Hypothalamus (tissue), 51 donors: ENCODE measurements at regions not wholly inside any gene's neighbourhood (a gene's known extent, or its start where the extent isn't known, plus 50 kb on each side); places are given as distances from the start of the nearest gene placed in this dataset.

Source experiments
- DNase-seq, 51 donors: peaks; one replicate each; lab custom pipeline; 2025; lab: John Stamatoyannopoulos, UW

DNA sequence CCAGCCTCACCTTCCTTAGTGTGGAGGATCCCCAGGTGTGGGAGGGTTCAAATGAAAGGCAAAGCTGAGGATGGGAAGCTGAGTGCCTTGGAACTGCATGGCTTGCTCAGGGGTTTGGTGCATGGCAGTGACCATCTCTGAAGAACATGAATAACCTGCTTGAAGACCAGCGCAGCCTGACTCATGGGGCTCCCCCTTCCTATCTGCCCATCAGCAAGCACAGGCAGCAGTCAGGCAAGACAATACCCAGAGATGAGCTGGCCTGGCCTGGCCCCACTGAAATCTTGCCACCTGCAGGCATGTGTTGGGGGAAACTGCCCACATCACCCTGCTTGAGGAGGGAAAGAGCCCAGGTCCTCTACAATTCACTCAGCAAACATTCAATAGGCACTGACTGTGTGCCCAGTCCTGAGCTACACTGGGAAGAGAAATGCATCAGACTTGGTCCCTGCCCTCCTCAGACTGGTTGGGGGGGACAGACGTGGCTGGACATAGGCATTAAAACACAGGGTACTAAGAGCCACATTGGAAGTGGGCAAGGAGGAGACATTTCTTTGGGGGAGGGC is 105.0 kb upstream of the ALDH1B1 start:
- no peak for DNase-seq

DNA sequence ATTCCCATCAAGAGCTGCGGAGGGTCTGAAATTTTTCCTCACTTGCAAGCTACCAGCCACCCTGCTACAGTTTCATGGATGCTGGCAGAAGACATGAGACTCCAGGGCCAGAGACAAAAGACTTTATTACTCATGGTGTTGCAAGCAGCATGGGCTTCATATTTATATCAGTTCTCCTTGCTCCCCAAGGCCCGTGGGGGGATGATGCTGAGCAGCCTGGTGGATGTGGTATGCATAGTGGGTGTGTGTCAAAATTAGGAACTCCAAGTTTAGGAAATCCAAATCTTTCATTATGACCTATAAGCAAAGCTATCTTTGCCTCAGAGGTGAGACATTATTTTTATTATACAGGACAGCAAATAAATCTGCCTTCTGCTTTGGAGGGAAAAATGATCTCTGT is 105.7 kb upstream of the ALDH1B1 start:
- DNase-seq = no peak

DNA sequence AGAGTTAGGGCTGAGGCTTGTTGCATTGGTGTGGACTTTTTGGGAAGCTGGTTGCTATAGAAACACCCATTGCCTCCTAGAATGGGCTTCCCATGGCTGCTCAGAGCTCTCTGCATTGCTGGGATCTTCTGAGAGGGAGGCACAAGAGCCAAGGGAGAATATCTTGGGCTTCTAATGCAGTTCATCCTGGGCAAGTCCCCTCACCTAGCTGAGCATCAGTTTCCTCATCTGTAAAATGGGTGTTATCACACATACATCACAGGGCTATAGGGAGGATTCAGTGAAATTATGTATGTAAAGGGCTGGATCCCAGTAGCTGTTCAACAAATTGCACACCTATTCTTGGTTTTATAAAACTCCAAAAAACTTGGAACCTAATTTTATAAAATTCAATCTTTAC is 106.1 kb upstream of the ALDH1B1 start:
- no peak for DNase-seq

DNA sequence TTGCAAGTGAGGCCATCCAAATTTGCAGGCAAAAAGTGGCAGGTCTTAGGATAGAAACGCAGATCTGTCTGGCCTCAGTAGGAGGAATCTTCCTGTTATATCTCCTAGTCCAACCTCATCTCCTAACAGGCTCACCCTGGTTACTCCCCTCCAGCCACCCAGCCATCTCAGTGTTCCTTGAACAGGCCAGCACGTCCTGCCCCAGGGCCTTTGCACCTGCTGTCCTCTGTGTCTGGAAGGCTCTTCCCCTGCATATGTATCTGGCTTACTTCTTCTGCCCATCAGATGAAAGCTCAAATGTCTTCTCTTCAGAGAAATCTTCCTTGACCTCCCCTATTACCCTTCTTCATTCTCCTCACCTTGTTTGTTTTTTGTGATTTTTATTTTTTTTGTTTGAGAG is 107.3 kb upstream of the ALDH1B1 start:
- DNase-seq = no peak

DNA sequence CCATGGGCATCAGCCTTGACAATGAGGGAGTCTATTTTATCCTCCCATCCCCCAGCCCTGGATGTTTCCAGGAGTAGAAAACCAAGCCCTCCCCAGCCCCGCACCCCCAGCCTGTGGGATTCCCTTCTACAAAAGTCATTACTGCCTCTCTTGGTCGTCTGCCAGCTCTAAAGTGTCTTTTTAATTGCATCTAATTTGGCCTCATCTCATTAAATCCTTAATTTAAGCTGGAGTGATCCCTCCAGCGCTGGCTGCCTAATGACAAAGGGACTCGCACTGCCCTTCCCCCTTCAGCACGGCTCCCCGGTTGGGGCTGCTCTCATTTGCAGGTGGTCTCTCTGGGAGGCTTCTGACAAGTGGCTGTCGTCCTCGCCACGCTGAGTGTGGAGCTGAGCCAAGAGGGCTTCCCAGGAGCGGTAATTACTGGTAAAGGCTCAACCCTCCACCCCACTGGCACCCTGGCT is 107.9 kb upstream of the ALDH1B1 start:
- peak in 1 of 51 donors; percentile 4 for DNase-seq

DNA sequence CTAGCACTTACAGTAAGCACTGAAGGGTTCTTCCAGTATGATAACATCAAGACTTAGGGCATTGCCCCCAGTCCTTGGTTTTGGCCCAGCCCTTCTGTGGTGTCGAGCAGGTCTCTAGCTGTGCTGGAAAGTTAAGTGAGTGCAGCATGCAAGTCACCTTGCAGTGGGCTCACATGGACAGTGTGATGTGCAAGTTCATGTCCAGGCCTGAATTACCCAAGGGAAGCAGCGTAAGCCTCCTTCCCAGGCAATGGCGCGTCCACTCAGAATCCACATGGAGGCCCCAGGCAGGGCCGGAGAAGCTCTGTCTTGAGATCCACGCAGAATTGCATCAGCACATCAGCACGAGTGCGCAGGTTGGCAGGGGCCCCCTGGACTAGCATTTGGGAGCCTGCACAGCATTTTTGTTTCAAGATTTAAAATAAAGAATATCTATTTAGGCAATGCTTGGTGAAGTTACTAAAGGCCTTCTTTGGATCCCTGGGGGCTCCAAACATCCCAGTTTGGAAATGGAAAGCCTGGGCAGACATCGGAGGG is 108.4 kb upstream of the ALDH1B1 start:
- DNase-seq = no peak

DNA sequence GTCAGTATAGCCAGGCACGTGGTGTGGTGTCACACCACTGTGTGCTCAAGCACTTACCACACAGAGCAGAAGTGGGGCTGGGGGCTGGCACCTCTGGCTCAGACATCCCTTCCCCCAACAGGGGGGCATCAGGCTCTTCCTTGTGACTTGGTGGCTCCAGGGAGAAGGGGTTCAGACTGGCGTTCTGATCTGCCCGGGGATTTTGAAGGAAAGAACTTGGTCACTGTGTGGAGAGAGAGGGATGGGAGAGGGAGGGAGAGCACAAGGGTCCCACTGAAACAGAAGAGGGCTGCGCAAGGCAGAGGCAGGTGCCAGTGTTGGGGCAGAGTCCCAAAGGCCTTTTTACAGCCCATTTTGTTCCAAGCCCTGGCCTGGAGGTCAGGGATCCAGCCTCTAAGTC is 109.7 kb upstream of the ALDH1B1 start:
- no peak for DNase-seq

DNA sequence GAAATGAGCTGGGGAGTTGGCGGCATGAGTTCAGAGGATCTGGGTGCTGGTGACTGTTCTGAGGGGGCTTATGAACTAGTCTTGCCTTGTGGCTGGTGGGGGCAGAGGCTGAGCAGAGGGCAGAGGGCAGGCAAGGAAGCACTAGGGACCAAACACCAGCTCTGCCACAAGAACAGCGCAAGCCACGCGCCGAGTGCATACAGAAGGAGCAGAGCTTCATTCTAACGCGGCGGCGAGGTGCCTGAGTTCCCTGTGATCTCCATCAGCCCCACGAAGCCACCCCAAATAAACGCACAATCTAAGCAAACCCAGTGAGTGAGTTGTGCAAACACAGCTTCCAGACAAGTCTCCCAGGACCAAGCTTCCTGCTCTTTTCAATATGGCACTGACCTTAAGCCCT is 110.6 kb upstream of the ALDH1B1 start:
- no peak for DNase-seq

DNA sequence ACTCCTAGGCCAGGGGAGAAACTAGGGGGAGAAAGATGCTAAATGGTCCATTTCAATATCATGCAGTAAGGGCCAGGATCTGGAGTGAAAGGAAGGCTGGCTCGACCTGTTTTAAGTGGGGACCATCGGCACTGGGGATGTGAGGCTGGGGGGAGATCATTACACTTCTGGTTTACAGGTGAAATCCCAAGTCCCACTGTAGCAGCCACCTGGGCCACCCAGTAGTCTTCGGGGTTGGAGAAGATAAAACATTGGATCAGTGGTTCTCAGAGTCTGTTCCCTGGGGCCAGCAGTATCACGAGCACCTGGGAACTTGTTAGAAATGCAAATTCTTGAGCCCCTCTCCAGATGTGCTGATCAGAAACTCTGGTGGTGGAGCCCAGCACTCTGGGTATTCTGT is 111.3 kb upstream of the ALDH1B1 start:
- DNase-seq = no peak

DNA sequence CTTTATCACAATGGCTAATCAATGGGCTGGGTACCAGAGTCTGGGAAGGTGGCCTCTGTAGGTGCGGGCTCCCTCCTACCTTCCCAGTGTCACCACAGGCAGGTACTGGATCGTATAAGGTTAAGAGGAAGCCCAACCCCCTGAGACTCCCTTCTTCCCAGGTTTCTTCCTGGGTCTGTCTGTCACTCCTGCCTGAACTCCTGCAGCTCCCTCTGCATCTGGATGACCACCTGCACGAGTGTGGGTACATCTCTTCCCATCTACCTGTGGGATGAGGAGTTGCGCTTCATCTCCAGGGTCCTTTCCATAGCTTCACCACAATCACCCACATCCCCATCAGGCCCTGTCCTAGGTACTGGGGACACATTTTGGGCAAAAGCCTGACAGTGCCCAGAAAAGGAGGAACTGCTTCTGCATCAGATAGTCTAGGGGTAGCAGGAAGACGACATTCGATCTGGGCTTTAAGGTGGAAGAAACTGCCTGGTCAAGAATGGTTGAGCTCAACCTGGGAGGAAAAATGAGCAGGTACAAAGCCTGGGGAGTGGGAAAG is 112.2 kb upstream of the ALDH1B1 start:
- no peak for DNase-seq

DNA sequence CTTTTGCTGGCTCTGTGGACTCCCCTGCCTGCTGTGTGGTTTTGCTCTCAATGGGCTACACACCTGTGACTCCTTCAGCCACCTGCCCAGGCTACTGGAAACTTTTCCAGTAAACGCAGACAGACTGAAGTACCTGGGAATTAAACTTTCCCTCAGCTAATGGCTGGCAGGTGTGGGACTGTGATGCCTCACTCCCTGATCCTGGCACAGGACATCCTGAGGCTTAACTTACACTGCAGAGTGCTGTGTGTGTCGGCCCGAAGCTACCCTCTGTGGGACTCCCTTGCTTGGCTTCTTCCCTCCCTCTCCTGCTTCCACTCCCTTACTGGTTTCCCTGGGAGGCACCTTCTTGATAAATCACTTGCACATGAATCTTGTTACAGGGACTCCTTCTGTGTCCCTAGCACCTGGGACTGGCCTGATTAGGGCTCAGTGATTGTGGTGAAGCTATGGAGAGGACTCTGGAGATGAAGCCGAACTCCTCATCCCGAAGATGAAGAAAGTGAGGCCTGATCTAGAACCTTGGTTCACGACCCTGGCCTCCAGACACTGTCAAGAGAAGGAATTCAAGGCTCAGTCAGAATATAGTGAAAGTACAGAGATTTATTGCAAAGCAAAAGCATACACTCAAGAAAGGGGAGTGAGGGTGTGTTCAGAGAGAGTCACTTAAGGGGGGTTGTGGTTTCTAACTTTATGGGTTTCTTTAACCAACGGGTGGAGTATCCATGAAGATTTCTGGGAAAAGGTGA is 113.4 kb upstream of the ALDH1B1 start:
- no peak for DNase-seq

DNA sequence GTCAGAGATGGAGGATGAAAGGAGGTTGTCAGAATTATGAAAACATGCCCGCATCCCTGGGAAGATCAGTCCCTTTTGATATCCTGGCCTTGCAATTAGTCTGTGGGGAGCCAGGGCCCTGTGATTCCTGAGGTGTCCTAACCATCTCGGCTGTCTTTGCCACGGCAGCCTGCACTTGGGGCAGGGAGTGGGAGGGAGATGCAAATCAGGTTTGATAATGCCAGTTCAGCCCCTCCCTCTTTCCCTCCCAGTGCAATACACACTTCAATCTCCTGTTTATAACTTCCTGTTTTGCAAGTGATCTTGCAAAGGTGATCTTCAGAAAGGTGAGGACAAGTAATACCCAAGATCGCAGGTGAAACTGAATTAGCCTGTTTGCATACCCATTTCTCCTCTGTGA is 114.0 kb upstream of the ALDH1B1 start:
- DNase-seq = no peak

DNA sequence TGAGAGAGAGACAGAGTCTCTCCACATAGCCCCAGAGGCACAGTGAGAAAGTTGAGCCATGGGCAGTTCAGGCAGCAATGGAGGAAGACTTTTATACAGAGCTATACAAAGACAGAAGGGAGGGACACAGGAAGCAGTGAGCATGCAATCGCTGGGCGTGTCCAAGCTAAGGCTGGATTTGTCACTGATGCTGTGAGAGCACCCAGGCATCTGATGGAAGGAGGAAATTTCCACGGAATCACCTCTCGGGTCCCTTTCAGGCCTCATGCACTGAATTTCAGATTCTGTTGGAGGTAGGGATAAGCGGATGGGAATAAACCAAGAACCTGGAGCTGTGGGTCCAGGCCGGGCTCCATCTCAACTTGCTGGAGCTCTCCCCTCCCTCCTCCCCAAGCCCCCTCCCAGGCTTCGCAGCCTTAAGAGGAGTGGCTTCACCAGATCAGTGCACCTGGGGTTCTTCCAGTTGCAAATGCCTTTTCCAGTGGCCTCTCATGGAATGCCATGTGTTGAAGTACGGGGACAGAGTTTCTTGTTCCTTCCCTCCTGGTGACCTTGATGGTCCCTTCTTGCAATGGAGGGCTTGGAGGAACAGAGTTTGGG is 114.8 kb upstream of the ALDH1B1 start:
- DNase-seq = no peak

DNA sequence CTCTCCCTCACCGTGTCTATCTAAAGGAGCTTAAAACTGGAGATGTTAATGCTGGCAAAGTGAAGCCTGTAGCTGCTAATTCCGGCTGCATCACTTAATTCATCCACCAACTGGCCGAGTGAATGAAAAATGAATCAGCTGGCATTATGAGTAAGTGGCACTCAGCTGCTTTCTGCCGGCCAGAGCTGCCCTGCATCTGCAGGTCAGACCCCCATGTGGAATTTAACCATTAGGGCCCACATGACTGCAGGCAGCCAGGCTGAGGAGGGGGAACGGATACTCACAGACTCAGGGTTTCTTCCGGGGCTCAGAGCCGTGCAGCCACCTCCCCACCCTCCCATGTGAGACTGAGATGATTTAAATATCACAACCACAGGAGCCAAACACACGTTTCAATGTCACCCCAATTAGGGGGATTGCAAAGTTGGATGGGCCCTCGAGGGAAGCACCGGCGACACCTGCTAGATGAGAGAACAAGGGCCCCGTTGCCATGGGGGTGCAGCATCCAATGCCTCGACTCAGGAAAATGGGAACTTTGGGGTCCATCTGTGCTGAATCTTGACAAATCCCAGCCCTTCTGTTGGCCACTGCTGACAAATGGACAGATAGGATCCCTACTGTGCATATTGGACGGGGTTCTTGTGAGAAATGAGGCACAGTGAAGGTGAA is 115.6 kb upstream of the ALDH1B1 start:
- DNase-seq = no peak

DNA sequence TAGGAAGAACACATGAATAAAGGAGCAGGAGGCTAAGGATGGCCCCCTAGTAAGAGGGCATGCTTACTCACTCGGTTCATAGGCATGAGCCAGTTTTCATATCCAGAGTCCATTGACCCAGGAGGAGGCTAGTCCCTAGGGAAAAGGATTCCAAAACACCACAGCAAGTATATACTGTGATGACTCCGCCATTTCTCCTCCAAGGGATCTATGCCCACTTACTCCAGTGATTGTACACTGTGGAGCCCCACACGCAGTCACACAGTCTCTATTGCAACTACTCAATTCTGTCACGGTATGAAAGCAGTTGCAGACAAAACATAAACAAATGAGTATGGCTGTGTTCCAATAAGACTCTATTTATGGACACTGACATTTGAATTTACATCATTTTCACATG is 117.7 kb upstream of the ALDH1B1 start:
- DNase-seq = no peak

DNA sequence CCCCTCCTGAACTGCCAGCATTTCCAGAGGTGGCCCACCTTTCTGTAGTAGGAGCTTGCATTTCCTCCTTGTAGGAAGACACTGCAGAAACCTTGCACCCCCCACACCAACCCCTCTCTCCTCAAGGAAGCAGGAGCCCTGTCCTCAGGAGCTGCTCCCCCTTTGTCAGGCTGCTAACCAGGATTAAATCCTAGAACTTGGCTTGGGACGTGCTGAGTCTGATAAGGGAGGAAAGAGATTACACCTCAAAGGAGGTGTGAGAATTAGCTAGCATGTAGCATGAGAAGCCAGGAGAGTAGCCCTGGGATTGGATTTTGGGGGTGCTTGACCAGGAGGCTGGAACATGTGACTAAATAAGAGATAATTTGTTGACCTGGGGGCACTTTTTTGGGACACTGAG is 119.8 kb upstream of the ALDH1B1 start:
- DNase-seq = no peak

DNA sequence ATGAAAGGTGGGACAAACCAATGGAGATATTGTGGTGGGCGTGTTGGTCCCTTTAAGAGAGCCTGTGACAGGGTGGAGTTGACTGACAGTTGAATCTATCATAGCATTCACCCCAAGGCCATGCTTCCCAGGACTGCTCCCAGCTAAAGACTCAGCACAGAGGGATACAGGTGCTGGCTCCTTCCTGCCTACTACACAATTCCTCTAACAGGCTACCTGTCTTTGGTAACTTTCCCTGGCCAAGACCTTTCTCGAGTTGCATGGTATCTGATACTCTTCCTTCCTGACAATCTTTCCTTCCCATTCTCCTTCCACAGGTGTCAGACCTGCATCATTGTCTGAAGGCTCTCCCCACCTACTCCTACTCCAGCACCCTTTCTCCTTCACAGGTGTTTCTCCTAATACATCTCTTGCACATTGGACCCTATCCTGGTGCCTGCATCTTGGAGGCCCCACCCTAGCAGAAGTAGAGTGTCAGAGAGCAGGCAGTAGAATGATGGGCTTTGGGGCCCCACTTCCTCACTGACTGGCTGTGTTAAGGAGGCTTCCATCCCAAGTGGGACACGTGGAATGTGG is 120.7 kb upstream of the ALDH1B1 start:
- no peak for DNase-seq

DNA sequence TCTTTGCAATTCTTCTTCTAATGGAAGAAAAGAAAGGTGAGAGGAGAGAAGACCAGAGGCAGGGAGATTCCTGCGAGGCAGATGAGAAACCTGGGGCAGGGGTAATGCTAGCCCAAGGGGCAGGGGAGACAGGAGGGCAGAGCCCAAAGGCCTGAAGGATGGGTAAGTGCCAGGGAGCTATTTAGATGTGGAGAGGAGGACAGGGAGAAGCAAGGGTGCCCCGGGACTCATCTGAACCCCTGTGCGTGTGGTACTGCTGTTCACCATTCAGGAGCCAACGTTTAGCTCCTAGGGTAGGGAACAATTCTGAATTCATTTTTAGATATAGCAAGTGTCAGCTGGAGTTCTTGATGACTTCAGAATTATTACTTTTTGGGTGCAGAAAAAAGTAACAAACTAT is 122.7 kb upstream of the ALDH1B1 start:
- no peak for DNase-seq

DNA sequence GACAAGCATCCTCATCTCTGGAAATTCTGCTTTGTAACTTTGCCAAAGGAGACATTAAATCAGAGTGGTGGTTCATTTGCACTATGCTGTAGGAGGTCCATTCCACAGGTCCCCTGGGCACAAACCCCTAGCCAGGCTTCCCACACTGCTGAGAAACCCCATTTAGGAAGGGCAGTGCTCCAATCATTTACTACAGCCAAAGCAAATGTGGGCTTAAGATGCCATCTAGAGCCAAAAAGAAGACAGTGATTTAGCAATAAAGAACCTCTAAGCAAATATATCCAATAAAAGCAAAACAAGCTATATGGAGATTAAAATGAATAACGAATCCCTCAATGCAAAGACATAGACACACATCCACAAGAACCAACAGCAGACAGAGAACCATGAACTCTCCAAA is 129.0 kb upstream of the ALDH1B1 start:
- no peak for DNase-seq

DNA sequence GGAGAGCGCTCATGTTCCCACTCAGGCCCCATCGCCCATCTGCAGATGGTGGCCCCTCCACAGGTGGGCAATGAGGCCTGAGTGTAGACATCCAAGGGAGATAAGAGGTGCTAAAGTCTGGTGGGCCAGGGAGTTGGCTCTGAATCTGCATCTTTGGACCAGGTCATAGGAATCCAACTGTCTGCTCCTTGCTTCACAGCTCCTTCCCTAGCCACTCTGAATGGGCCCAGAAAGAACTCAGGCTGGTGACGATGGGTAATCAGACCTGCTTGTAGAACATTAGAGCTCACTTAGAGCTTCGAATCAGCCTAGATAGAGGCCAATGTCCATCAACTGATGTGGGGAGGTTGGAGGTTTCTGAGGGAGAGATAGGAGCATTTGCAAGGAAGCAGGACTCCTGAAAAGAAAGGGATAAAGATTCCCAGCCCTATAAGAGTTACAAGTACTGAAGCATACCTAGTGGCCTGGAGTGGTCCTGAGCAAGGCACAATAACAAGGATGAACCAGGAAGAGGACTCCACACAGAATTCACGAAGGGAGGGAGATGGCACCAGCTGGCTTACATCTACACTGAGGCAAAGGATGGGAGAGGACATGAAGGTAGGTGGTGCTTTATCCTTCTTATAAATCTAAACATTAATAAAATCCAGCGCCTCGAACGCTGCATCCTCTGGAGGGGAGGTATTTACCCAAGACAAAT is 132.8 kb upstream of the ALDH1B1 start:
- DNase-seq = no peak
